NCI-H1694 (cell line): ENCODE measurements at regions not wholly inside any gene's neighbourhood (a gene's known extent, or its start where the extent isn't known, plus 50 kb on each side); places are given as distances from the start of the nearest gene placed in this dataset.
"Not testable (repeated sequence)": the region's sequence is repeated elsewhere in the genome, so short reads cannot be mapped to it uniquely, and the experiment has no call there.

ENCODE experiments used
- DNase-seq: peaks from one replicate; lab custom pipeline; 2025; lab: John Stamatoyannopoulos, UW

DNA sequence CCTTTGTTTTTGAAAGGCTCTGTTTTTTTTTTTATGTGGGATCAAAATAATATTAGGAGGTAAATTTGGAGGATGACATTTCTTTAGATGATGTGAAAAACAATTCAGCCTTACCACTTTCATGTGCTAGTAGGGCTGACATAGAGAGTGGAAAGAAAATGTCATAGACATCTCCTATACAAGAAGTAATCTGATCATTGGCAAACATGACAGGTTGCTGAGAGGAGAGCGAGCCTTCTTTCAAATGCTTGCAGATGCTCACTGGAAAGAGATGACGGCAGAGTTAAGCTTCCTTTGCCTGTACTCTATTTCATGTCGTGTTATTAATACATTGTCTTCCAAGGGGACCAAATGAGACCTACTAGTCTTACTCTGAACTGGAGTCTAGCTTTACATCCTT lies 160.1 kb upstream of the DAP start:
- no peak for DNase-seq

DNA sequence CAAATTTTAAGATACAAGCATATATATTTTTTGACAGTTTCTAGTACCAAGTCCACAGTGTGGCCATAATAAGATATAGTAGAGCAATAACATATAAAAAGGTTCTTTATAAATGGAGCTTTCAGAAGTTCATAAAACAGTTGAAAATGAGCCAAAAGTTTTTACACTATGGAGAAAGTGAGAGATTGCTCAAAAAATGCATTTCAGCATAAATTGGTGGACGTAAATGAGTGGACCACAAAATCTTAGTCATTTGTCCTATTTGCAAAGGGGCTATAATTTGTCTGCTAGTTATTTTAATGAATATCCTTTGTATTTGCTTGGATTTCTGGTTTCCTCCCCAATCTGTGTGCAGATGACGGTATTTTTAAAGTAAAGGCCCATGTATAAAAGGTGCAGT lies 159.4 kb upstream of the DAP start:
- no peak for DNase-seq

DNA sequence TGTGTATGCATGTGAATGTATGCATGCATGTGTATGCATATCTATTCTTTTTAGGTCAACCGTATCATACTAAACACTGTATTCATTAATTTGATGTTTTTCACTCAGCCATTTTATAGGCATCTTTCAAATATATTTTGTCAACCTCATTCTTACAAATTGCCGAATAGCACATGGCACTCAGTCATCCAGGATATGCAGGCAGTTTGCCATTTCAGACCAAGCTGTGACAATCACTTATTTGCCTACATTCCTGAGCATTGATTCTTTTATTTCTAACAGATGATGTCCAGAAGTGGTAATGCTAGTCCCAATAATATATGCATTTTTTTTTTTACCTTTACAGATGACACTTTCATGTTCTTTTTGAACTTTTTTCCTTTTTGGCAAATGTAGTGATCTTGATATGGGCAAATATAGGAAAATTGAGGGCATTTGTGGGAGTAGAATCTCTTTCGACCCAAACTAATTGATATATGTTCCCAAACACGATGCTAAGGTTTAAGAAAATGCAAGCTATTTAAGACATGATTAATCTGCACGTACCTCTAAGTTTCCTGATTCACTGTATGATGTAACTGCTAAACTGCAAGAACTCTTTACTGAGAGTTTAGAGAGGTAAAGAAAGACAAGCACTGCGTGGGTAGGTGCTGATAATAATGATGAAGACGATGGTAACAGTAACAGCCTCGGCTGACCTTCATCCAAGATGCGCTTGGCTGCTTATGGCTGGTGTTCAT lies 153.9 kb upstream of the DAP start:
- no peak for DNase-seq

DNA sequence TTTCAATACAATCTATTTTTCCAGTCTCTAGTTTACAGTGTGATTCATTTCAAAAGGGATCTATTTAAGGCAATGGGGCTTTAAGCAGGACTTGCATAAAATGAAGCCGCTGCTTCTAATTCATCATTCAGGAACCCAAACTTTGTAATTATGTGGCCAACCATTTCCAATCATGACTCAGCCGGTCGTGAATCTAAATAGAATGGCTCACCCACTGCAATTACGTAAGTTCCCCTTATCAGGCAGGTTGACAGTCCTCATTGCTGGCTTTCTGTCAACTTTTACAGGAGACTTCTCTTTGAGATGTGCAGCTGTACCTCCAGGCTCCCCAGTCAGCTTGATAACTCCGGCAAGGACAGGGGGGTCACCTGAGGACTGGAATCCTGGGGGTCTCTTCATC lies 152.8 kb upstream of the DAP start:
- no peak for DNase-seq

DNA sequence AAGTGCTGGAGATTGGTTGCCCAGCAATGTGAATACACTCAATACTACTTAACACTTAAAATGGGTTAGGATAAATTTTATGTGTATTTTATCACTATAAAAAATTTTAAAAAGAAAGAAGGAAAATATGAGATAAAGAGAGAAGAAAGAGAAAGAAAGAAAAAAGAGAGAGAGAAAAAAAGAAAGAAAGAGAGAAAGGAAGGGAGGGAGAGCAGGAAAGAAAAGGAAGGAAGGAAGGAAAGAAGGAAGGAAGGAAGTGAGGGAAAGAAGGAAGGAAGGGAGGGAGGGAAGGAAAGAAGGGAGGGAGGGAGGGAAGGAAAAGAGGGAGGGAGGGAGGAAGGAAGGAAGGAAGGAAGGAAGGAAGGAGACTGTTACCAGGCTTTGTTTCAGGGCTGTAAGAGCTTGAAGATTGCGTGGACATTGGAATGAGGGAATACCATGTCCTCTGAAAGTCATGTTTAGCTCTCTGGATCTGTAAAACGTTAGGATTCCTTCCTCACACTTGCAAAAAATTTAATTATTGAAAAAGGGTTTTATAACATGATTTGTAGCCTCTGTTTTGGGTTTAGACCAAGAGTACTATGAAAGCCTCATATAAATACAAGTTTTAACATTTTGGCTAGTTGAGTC lies 152.3 kb upstream of the DAP start:
- DNase-seq, result no peak

DNA sequence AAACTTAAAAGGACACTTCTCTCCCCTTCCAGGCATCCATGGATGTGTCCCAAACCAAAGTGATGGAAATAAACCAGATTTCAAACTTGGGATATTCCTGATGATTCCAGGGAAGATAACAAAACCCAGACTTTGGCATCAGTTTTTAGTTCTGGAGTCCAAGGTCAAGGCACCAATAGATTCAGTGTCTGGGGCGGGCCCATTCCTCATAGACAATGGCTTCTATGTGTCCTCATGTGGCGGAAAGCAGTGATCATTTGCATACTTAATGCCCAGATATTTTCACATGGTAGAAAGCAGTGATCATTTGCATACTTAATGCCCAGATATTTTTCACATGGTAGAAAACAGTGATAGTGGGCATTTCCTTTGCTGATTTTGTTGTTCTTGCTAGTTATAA lies 151.4 kb upstream of the DAP start:
- no peak for DNase-seq

DNA sequence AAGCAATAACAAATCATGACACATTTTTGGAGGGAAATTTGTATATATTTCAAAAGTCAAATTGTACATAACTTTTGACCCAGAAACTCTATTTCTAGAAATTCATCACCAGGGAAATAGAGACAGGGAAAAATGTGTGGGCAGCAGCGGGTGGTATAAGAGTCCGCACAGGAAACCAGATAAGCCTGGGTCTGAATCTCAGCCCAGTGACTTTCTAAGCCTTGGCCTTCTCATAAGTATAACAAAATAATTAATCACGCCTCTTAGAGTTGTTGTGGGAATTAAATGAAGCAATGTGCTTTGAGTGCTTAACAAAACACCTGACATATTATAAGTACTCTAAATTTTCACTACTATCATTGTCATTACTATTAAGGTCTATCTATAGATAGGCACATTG lies 149.2 kb upstream of the DAP start:
- DNase-seq, result no peak

DNA sequence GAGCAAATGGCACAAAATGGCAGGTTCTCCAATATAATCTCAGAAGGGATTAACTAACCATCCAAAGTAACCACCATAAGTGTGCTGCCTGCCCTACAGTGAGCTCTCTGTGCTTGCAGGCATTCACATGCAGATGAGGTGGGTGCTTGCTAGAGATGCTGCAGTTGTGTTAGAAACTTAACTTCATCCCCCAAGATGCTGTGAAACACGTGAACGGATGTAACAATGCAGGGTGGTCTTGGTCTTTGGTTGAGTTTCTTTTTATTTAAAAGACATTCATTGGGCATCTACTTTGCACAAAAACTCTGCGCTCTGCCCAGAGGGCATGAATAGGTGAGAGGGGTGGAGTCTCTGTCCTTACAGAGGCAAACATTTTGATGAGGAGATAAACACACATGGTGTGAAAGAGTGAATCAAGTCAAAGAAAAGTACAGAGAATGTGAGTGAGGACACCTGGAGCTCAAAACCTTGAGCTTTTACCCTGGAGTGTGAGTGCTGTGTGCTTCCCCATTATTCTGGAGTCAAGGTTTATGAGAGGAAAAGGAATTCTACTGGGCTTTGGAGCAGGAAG lies 143.9 kb upstream of the DAP start:
- no peak for DNase-seq

DNA sequence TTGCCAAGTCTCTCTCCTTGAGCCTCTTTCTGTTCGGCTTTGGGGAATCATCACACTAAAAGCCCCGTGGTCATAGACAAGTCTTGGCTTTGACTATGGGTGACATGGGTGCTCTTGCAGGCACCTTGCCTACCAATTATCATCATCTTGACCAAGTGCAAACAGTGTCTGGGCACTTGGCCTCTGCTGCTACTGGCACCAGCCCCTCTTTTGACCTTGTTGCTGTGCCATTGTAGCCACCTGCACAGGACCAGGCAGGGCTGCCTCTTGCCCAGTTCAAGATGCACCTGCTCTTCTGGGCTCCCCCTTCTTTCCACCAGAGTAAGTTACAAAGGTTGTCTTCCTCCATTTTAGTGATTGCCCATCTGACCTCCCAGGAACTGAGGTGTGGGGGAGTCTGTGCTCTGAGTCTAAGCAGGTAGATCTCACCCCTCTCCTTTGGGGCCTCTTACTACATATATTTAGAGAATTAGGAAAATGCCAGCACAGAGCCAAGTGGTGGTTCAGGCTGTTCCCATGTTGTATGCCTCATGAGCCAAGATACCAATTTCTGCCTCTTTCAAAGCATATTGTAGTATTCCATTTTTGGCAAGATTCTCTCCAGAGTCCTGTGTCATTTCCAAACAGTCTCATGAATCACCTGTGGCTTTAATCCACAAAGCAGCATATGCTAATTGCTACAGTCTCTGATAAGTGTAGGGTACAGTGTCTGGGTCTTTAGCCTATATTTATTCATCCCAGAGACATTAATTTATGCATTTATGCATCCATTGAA lies 142.9 kb upstream of the DAP start:
- DNase-seq, result no peak

DNA sequence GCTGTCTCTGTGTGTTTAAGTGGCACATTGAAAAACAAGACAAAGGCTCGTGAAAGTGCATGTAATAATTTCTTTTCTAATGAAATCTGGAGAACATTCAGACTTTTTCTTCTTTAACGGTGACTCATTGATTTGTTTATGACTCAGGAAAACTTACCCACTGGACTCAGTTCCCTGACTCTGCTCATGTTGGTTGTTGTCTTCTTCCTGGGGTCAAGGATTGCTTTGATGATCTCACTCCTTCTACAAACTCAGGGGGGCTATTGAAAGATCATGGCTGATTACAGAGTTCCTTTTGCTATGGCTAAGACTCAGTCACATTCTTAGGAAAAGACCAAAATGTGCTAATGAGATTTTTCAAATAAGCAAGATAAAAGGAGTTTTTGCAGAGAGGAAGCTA lies 141.1 kb upstream of the DAP start:
- no peak for DNase-seq

DNA sequence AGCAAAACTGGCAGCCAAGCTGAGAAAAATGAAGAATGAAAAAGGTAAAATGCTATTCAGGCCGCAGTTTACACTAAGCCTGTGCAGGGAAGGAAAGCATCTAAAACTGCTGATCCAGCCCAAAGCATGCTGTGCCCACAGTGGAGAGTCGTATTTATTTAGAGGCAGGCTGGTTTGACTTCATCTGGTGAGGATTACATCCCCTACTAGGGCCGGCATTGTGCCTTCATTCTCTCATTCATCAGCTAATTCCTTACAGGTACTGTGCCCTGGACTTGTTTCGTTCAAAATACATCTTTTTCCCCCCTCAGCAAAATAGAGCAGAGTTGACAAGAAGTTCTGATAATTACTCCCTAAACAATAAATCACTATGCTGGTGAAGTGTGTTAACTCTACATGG lies 137.5 kb upstream of the DAP start:
- no peak for DNase-seq

DNA sequence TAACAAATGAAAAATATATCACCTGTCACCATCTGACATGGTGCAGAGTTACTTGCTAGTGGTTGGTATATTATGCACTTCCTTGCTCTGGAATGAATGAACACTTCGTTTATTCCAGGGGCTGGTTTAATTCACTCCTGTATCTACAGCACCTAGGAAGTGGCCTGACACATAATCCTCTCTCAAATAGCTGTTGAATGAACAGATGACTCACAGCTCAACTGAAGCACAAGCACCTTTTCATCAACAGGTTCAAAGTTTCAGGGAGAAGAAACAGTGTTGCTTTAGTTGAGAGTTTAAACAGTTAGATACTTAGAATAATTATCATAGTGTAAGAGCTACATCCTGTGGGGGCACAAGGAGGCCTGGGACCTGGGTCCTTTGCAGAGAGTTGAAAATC lies 135.0 kb upstream of the DAP start:
- DNase-seq, result no peak

DNA sequence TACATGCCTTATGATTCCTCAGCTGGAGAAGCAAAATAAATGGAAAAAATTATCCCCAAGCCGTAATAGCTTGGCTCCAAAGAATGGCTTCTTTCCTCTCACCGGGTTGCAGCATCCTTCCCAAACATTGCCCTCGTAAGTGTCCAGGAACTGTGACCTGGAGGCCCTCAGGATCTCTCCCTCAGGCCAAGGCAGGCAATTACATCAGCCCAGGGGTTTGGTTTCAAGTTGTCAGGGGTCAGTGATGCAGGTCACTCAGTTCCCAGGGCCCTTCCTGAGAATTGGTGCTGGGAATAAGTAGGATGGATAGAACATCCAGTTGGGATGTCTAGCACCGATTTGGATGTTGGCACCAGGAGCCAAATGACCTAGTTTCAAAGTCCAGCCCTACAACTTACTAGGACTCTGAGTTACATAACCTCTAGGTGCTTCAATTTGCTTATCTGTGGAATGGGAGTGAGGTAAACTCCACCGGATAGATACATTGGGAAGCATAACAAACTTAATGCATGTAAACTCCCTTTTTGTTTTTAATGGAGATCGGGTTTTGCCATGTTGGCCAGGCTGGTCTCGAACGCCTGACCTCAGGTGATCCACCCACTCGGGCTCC lies 133.5 kb upstream of the DAP start:
- DNase-seq, result no peak

DNA sequence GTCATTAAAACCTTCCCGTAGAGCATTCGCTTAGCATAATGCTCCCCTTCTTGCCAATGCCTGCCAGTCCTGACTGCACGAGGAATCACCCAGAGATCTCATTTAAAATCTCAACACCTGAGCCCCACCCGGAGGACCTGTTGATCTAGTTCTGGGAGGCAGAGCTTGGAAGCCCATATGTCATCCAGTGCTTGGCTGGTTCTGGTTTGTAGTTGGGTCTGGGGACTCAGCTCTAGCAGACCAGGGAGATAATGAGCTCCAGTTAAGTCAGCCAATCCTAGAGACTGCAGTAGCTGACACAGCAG lies 131.8 kb upstream of the DAP start:
- DNase-seq, result no peak

DNA sequence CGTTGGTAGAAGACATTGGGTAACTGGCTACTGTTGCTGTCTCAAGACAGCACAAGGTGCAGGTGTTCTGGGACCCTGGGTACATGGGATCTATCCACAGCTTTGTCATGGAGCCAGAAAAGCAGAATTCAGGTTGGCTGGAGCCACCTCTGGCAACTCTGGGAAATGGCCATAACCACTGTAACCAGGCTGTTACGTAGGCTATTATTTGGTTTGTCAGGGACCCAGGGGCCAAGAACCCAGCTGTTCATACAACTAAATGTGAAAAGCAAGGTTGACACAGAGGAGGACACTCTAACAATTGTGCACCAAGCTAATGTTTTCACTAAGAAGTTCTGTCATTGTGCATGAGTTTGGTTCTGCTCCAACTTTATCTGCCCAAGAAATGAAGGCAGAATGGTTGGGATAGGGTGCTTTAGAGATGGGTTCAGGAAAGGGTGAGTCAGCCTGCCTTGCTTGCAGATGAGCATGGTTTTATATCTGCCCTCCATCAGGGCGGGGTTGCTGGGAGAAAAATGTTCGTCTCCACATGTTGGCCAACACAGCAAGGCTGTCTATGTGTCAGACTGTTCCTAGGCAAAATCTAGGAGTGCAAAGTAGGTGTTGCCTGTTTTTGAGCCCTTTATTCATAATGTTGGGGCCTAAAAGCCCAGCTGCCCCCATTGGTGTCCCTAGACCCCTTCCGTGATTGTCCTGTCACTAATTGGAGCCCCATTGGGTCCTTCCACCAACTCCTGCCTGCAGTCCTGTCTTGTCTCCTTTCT lies 131.3 kb upstream of the DAP start:
- no peak for DNase-seq

DNA sequence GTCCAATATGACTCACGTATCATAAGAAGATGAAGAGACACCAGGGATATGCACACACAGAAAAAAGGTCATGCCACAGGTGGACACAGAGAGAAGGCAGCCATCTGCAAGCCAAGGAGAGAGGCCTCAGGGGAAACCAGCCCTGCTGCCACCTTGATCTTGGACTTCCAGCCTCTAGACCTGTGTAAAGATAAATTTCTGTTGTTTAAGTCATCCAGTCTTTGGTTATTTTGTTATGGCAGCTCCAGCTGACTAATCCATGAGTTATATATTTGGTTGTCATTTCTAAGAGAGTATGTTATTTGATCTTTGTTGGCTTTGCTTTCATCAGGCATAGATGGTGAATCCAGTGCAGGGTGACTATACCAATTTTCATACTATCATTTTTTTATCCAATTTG lies 130.2 kb upstream of the DAP start:
- DNase-seq, result no peak

DNA sequence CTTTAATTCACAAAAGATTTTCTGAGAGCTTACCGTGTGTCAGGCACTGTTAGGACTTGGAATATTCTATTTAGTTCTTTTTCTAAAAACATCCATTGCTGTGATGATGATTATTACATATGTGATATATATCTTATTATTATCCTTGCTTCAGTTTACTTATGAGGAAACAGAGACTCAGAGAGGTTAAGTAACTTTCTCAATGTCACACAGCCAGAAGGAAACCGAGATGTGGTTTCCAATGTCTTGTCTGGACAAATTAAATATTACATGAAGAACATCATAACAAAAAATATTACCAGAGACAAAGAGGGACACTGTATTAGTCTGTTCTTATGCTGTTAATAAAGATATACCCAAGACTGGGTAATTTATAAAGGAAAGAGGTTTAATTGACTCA lies 125.5 kb upstream of the DAP start:
- no peak for DNase-seq

DNA sequence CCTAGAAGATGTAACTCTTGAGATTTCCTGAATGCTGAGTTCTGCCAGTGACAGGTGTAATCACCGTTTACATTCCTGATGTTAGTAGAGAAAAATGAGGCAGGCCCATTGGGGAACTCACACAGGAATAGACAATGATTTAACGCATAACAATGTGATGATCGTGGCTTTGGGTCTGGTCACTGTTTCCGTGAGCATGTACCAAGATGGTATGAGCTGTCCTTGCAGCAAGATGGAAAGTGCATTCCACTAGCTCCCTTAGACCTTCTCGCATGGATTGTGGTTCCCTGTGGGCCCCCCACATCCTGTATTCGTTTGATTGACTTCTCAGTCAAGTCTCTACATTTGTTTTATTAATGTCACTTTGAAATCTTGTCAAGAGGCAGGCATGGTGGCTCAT lies 124.0 kb upstream of the DAP start:
- DNase-seq, result no peak

DNA sequence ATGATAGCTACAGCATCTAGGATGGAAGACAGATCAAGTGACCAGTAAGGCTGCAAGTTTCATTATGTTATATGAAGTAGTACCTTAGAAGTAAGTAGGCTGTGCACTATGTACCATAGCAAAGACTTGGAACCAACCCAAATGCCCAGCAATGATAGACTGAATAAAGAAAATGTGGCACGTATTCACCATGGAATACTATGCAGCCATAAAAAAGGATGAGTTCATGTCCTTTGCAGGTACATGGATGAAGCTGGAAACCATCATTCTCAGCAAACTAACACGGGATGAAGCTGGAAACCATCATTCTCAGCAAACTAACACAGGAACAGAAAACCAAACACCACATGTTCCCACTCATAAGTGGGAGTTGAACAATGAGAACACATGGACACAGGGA lies 122.9 kb upstream of the DAP start:
- not testable (repeated sequence) for DNase-seq

DNA sequence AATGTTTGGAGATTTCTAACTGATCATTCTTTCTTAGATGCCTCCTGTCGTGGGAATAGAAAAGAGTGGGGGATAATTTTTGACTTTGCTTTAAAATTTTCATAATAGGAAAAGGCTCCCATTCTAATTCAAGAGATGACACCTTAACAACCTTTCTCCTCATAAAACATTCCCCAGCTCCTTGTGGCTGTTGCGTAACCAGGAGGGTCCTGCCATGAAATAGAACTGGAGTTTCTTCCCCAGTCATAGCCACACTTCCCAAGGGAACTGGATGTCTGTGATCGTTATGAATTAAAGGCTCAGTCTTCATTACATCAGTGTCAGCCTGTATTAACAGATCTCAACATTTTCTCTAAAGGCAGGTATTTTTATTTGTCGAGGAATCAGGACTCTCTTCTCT lies 119.9 kb upstream of the DAP start:
- DNase-seq, result no peak

DNA sequence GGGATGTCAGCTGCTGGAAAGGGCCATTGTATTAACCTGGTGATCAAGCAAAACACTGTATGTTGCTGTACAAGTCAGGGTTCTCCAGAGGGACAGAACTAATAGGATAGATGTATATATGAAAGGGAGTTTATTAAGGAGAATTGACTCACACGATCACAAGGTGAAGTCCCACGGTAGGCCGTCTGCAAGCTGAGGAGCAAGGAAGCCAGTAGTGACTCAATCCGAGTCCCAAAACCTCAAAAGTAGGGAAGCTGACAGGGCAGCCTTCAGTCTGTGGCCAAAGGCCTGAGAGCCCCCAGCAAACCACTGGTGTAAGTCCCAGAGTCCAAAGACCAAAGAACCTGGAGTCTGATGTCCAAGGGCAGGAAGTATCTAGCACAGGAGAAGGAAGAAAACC lies 116.0 kb upstream of the DAP start:
- not testable (repeated sequence) for DNase-seq
